ENCODE measurements at regions not wholly inside any gene's neighbourhood (a gene's known extent, or its start where the extent isn't known, plus 50 kb on each side); places are given as distances from the start of the nearest gene placed in this dataset.
A peak's percentile ranks its signal among the peaks of the same experiment; 100 is the strongest.

DNA sequence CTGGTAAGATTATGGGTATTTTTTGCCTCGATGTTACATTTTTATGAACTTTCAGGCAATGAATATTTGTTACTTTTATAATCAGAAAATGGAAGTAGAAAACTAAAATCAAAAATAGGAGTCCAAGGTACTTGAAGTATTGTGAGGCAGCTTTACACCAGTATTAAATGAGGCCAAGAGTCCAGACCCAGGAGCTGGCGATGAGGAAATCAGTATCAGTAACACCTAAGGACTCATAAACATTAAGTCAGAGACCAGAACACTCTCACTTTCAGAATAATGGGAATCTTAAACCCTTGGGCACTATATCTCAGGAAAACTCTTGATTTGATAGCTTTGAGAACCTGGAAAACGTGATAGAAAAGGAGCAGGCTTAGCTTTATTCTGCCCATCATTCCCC, 208.8 kb downstream of the GXYLT1 start:
- no peak overlapping the region for H3K27ac ChIP-seq (ENCODE audit: control insufficient read depth, insufficient read depth)
- TF ChIP-seq RFX5 (IDR thresholded peaks at IDR 0.05; ENCODE audit: low read depth, low read length) (no peak), TCF3 (IDR thresholded peaks at IDR 0.05; ENCODE audit: borderline replicate concordance, insufficient read depth, low read depth, low read length) (no peak), KLF5 (IDR thresholded peaks at IDR 0.05; ENCODE audit: partially characterized antibody) (no peak)
- TF ChIP-seq, protein P1, sequence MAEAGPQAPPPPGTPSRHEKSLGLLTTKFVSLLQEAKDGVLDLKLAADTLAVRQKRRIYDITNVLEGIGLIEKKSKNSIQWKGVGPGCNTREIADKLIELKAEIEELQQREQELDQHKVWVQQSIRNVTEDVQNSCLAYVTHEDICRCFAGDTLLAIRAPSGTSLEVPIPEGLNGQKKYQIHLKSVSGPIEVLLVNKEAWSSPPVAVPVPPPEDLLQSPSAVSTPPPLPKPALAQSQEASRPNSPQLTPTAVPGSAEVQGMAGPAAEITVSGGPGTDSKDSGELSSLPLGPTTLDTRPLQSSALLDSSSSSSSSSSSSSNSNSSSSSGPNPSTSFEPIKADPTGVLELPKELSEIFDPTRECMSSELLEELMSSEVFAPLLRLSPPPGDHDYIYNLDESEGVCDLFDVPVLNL (IDR thresholded peaks at IDR 0.05; ENCODE audit: low read depth, low read length) = no peak
- H3K9me3 ChIP-seq (replicated peaks; ENCODE audit: control insufficient read depth, insufficient read depth, low read length) = no peaks in the 10 kb centered on the region
- H3K4me1 ChIP-seq (ENCODE audit: control insufficient read depth, insufficient read depth, low read length) = no peaks in the 10 kb centered on the region
- DNase-seq (ENCODE audit: low read depth, low spot score) = no peak
- FAIRE-seq = no peak
- ChIA-PET SMC1A (ENCODE audit: uncharacterized antibody, unreplicated experiment) (interaction anchor here (1.0 kb wide), 1 partner anchor 11 kb away, joined by 4 read pairs; no protein-coding TSS in a partner anchor), POLR2A (no interaction called here), CTCF (interaction anchor here (0.7 to 1.3 kb wide), 3 partner anchors 10 to 249 kb away, joined by 3 read pairs; no protein-coding TSS in a partner anchor), RAD21 (ENCODE audit: unreplicated experiment) (interaction anchor here (1.0 kb wide), 1 partner anchor 1553 kb away, joined by 3 read pairs; no protein-coding TSS in a partner anchor)
- no peak overlapping the region for H3K4me3 ChIP-seq
- no peaks in the 10 kb centered on the region for H3K79me2 ChIP-seq (ENCODE audit: control insufficient read depth, insufficient read depth, low read length)
- no peaks in the 10 kb centered on the region for H4K20me1 ChIP-seq (ENCODE audit: control insufficient read depth, insufficient read depth)
- no TSS peak for BruUV-seq (replicated peaks)
- H3K9ac ChIP-seq (ENCODE audit: control insufficient read depth, insufficient read depth, low read length) = no peak overlapping the region
- H2AFZ ChIP-seq (ENCODE audit: control insufficient read depth, low read depth, low read length) = no peak overlapping the region
- WGBS (ENCODE audit: insufficient coverage, insufficient replicate concordance, low lambda C conversion rate, missing lambda C conversion rate) = 18% methylated on average over 3 of the region's 3 CpGs
- intact Hi-C loops (cut with micrococcal nuclease; ENCODE audit: unreplicated experiment) = no loop called here
- no peak for ATAC-seq
- H3K27me3 ChIP-seq (replicated peaks in 1 of 2; ENCODE audit: control insufficient read depth in 2 of 2, insufficient read depth in 2 of 2, low read length in 1 of 2) = no peaks in the 10 kb centered on the region; a peak in 2 of 4 replicates
- no peaks in the 10 kb centered on the region for H3K36me3 ChIP-seq (ENCODE audit: control insufficient read depth in 2 of 2, insufficient read depth in 2 of 2, low read length in 1 of 2)
- in situ Hi-C loops (cut with MboI) = no loop called here
- no peak overlapping the region for H3K4me2 ChIP-seq (ENCODE audit: control insufficient read depth, insufficient read depth)

DNA sequence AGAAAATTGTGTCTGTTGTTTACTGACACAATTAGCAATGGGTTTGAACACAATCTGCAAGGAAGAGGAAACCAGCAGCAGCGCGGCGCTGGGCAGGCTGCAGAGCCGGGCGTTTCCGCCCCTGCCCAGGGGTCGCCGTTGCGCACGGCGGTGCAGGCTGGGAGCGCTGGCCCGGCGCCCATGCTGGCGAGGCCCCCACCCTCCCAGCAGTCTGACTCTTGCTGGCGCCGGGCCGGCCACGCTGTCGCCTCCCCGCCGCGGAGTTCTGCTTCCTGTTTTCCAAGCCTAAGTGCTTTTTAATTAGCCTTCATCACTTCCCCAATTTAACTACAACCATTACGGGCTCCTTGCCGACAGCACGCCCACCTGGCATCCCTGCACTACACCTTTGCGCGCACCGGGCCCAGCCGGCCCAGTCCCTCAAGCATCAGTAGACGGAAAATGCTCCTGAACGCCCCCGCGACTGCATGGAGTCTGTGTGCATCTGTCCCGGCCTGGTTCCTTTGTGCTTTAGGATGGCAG, 212.1 kb downstream of the GXYLT1 start:
- POLR2A ChIA-PET = no interaction called here
- H3K9me3 ChIP-seq (replicated peaks; ENCODE audit: control insufficient read depth, insufficient read depth, low read length) = no peaks in the 10 kb centered on the region
- peak overlapping the region; percentile 20 for H2AFZ ChIP-seq (ENCODE audit: control insufficient read depth, low read depth, low read length)
- SMC1A ChIA-PET (ENCODE audit: uncharacterized antibody, unreplicated experiment) = interaction anchor here (0.7 kb wide), 1 partner anchor 509 kb away, joined by 3 read pairs; no protein-coding TSS in a partner anchor
- no TSS peak for BruUV-seq (replicated peaks)
- H3K27me3 ChIP-seq (replicated peaks in 1 of 2; ENCODE audit: control insufficient read depth in 2 of 2, insufficient read depth in 2 of 2, low read length in 1 of 2) = no peaks in the 10 kb centered on the region; a peak in 2 of 4 replicates
- DNase-seq (ENCODE audit: low read depth, low spot score) (no peak), ATAC-seq (peak; percentile 42; the same call in 2 of the 3 replicates), FAIRE-seq (no peak)
- peak; percentile 65 for TF ChIP-seq SPI1 (IDR thresholded peaks at IDR 0.05; ENCODE audit: borderline replicate concordance, insufficient read depth, low read depth, low read length)
- TF ChIP-seq CREM (IDR thresholded peaks at IDR 0.05; ENCODE audit: low read depth) = no peak
- TF ChIP-seq IKZF1 (conservative IDR thresholded peaks at IDR 0.05) = peak; percentile 38; the same call in 1 of the 2 replicates
- no peaks in the 10 kb centered on the region for H3K36me3 ChIP-seq (ENCODE audit: control insufficient read depth in 2 of 2, insufficient read depth in 2 of 2, low read length in 1 of 2)
- CTCF ChIA-PET = no interaction called here
- intact Hi-C loops (cut with micrococcal nuclease; ENCODE audit: unreplicated experiment) = no loop called here
- RAD21 ChIA-PET (ENCODE audit: unreplicated experiment) = interaction anchor here (0.6 kb wide), 1 partner anchor 153 kb away, joined by 5 read pairs; no protein-coding TSS in a partner anchor
- no peaks in the 10 kb centered on the region for H4K20me1 ChIP-seq (ENCODE audit: control insufficient read depth, insufficient read depth)
- H3K27ac ChIP-seq (ENCODE audit: control insufficient read depth, insufficient read depth) = no peak overlapping the region
- 16% methylated on average over 31 of the region's 35 CpGs for WGBS (ENCODE audit: insufficient coverage, insufficient replicate concordance, low lambda C conversion rate, missing lambda C conversion rate)
- in situ Hi-C loops (cut with MboI) = no loop called here
- H3K4me1 ChIP-seq (ENCODE audit: control insufficient read depth, insufficient read depth, low read length) = no peaks in the 10 kb centered on the region
- H3K4me3 ChIP-seq = peak overlapping the region; percentile 26; the same call in 1 of the 2 replicates
- no peak overlapping the region for H3K9ac ChIP-seq (ENCODE audit: control insufficient read depth, insufficient read depth, low read length)
- peak overlapping the region; percentile 63 for H3K4me2 ChIP-seq (ENCODE audit: control insufficient read depth, insufficient read depth)
- H3K79me2 ChIP-seq (ENCODE audit: control insufficient read depth, insufficient read depth, low read length) = no peaks in the 10 kb centered on the region

Data from GM12878 (cell line).